B cell (primary cell): ENCODE measurements at regions not wholly inside any gene's neighbourhood (a gene's known extent, or its start where the extent isn't known, plus 50 kb on each side); places are given as distances from the start of the nearest gene placed in this dataset.

Experiments used
- ATAC-seq: fragments of 200-7000 bp; cut with Tn5 transposase; one replicate; pipeline ENCODE4 v1.10.0; 2021; ENCODE audit warnings: low read depth, mild to moderate bottlenecking, moderate number of reproducible peaks, moderate library complexity
- CTCF ChIA-PET: fragments of 350-600 bp; sonication (Branson Sonifier 250); formaldehyde crosslinking; loops from one replicate; lab custom pipeline; 2021; ENCODE audit warnings: antibody characterized with exemption, inconsistent platforms; lab: Charles Lee
- POLR2A ChIA-PET: fragments of 350-600 bp; sonication (Branson Sonifier 250); formaldehyde crosslinking; loops from one replicate; lab custom pipeline; 2021; ENCODE audit warnings: antibody characterized with exemption; lab: Charles Lee
- DNase-seq: peaks from one replicate; pipeline ENCODE4 v3.0.0; 2013
- H2AFZ ChIP-seq: 2 replicates; pipeline ENCODE4 v1.6.1; 2012; ENCODE audit warnings: mild to moderate bottlenecking, low read depth, low read length; ENCODE audit not compliant: insufficient read depth, poor library complexity, severe bottlenecking
- H3K27ac ChIP-seq, 2 donors: 1 replicate in 1 of 2; 2 replicates in 1 of 2; pipeline ENCODE4 v1.5.1; 2012 to 2013; ENCODE audit warnings: low read length in 2 of 2, mild to moderate bottlenecking in 2 of 2, moderate library complexity in 1 of 2
- H3K27me3 ChIP-seq, 4 experiments: fragments of 200-600 bp in 1 of 4; sonication (generic) in 1 of 4; replicated peaks in 1 of 4; 1 replicate in 2 of 4; 2 replicates in 2 of 4; pipeline versions ENCODE4 v1.6.1 to v1.7.0; 2013 to 2016; ENCODE audit warnings: low read length in 3 of 4, mild to moderate bottlenecking in 2 of 4, mixed read lengths in 1 of 4, moderate library complexity in 1 of 4; ENCODE audit not compliant: insufficient read depth in 4 of 4, control insufficient read depth in 3 of 4; ENCODE audit errors: control extremely low read depth in 1 of 4
- H3K36me3 ChIP-seq, 2 experiments: replicated peaks in 1 of 2; 1 replicate in 1 of 2; 2 replicates in 1 of 2; pipeline versions ENCODE4 v1.6.1 to v1.7.1; 2013; ENCODE audit warnings: low read length in 1 of 2; ENCODE audit not compliant: insufficient read depth in 2 of 2, control insufficient read depth in 1 of 2; ENCODE audit errors: control extremely low read depth in 1 of 2, extremely low read depth in 1 of 2
- H3K4me1 ChIP-seq, 2 donors: fragments of 200-600 bp in 1 of 2; sonication (generic) in 1 of 2; 1 replicate in 1 of 2; 2 replicates in 1 of 2; pipeline versions ENCODE4 v1.5.1 to v1.6.1; 2013 to 2017; ENCODE audit warnings: low read length in 2 of 2; ENCODE audit not compliant: control insufficient read depth in 2 of 2, insufficient read depth in 2 of 2
- H3K4me2 ChIP-seq: replicated peaks from 2 replicates; pipeline ENCODE3; 2012; ENCODE audit warnings: mild to moderate bottlenecking, low read depth, low read length; ENCODE audit not compliant: poor library complexity, severe bottlenecking
- H3K4me3 ChIP-seq, 5 experiments: fragments of 200-600 bp in 1 of 5; sonication (generic) in 1 of 5; 1 replicate in 3 of 5; 2 replicates in 2 of 5; pipeline versions ENCODE4 v1.5.1 to v1.7.0; 2011 to 2016; ENCODE audit warnings: low read length in 4 of 5, mild to moderate bottlenecking in 4 of 5, low read depth in 2 of 5, control low read depth in 1 of 5, moderate library complexity in 1 of 5; ENCODE audit not compliant: insufficient read depth in 1 of 5; ENCODE audit errors: control extremely low read depth in 1 of 5, extremely low read depth in 1 of 5
- H3K79me2 ChIP-seq: fragments of 200-600 bp; sonication (generic); one replicate; pipeline ENCODE4 v1.6.0; 2016; ENCODE audit warnings: low read length; ENCODE audit not compliant: control insufficient read depth, insufficient read depth
- H3K9ac ChIP-seq: fragments of 200-600 bp; sonication (generic); 2 replicates; pipeline ENCODE4 v1.6.1; 2017; ENCODE audit warnings: mild to moderate bottlenecking, low read length, moderate library complexity
- H3K9me3 ChIP-seq, 3 donors: one replicate each; pipeline versions ENCODE4 v1.6.1 to v1.7.1; 2013; ENCODE audit warnings: low read length in 2 of 3; ENCODE audit not compliant: control insufficient read depth in 2 of 3, insufficient read depth in 1 of 3; ENCODE audit errors: control extremely low read depth in 1 of 3
- H4K20me1 ChIP-seq: 2 replicates; pipeline ENCODE4 v1.6.0; 2012; ENCODE audit warnings: mild to moderate bottlenecking, low read length; ENCODE audit not compliant: insufficient read depth, control insufficient read depth, poor library complexity, severe bottlenecking
- H3K27ac Mint-ChIP-seq: one replicate; pipeline ENCODE4 v1.8.0; 2021; ENCODE audit warnings: mixed read lengths
- H3K27me3 Mint-ChIP-seq: one replicate; pipeline ENCODE4 v1.8.0; 2021; ENCODE audit warnings: mixed read lengths
- H3K4me1 Mint-ChIP-seq: one replicate; pipeline ENCODE4 v1.8.0; 2021; ENCODE audit warnings: mixed read lengths
- H3K4me3 Mint-ChIP-seq: one replicate; pipeline ENCODE4 v1.8.0; 2021; ENCODE audit warnings: mixed read lengths
- H3K9me3 Mint-ChIP-seq: one replicate; pipeline ENCODE4 v1.8.0; 2022; ENCODE audit warnings: mixed read lengths; ENCODE audit not compliant: insufficient read depth
- EZH2 ChIP-seq: IDR thresholded peaks from 2 replicates; pipeline ENCODE4 v1.6.1; 2012; ENCODE audit warnings: borderline replicate concordance, low read depth, mild to moderate bottlenecking, moderate library complexity, low read length; ENCODE audit not compliant: insufficient read depth, poor library complexity, severe bottlenecking
- WGBS: methylation state at CpG from one replicate; pipeline ENCODE4 v1.1.5; 2013; ENCODE audit warnings: missing lambda C conversion rate; ENCODE audit not compliant: insufficient coverage; 5-methylcytosine and 5-hydroxymethylcytosine counted together
- intact Hi-C: fragments of 100-400 bp; cut with micrococcal nuclease; formaldehyde crosslinking; loops from one replicate; pipeline ENCODE4 v1.10.0; 2022
- TF ChIP-seq, protein P1 (sequence below): fragments of 200-600 bp; IDR thresholded peaks from one replicate; pipeline ENCODE4 v1.8.0; 2022; ENCODE audit warnings: antibody characterized with exemption, mild to moderate bottlenecking

DNA sequence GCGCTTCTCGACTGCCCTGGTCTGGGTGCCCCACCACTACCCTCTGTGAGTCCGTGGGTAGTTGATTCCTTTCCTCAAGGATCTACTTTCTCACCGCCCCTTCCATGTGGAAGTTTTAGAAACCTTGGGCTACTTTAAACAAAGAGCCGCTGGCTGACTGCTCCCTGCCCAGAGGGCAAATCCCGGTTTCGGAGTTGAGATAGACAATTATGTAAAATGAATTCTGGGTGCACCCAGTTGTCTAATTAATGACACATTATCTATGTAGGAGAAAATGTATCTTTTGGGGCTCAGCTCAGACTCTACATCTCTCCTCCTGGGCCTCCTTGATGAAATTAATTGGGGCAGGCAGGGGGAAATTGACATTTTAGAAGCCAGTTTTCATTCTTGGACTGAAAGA lies 305.4 kb downstream of the UQCRFS1 start:
- ATAC-seq (no peak), DNase-seq (no peak)
- POLR2A ChIA-PET = no interaction called here
- Histone ChIP-seq H2AFZ (no peak overlapping the region), H3K27ac (no peak overlapping the region), H3K9ac (no peak overlapping the region), H3K4me2 (no peak overlapping the region), H3K27me3 (no peaks in the 10 kb centered on the region), H3K4me3 (no peak overlapping the region), H3K4me1 (no peaks in the 10 kb centered on the region), H3K36me3 (no peaks in the 10 kb centered on the region), H3K9me3 (peaks cover 0 to 24% (median 0%) of the 10 kb centered on the region in 3 donors), H4K20me1 (no peaks in the 10 kb centered on the region), H3K79me2 (no peaks in the 10 kb centered on the region)
- intact Hi-C loops = no loop called here
- no peak overlapping the region for H3K4me3 Mint-ChIP-seq
- CTCF ChIA-PET = interaction anchor here (1.0 kb wide), 1 partner anchor 25 kb away, joined by 3 read pairs; no protein-coding TSS in a partner anchor
- no peak overlapping the region for H3K27ac Mint-ChIP-seq
- peaks cover 3% of the 10 kb centered on the region for H3K9me3 Mint-ChIP-seq
- WGBS = 94% methylated on average over 2 of the region's 7 CpGs
- no peaks in the 10 kb centered on the region for H3K4me1 Mint-ChIP-seq
- H3K27me3 Mint-ChIP-seq = no peaks in the 10 kb centered on the region
- TF ChIP-seq, protein P1, sequence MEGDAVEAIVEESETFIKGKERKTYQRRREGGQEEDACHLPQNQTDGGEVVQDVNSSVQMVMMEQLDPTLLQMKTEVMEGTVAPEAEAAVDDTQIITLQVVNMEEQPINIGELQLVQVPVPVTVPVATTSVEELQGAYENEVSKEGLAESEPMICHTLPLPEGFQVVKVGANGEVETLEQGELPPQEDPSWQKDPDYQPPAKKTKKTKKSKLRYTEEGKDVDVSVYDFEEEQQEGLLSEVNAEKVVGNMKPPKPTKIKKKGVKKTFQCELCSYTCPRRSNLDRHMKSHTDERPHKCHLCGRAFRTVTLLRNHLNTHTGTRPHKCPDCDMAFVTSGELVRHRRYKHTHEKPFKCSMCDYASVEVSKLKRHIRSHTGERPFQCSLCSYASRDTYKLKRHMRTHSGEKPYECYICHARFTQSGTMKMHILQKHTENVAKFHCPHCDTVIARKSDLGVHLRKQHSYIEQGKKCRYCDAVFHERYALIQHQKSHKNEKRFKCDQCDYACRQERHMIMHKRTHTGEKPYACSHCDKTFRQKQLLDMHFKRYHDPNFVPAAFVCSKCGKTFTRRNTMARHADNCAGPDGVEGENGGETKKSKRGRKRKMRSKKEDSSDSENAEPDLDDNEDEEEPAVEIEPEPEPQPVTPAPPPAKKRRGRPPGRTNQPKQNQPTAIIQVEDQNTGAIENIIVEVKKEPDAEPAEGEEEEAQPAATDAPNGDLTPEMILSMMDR = no peak
- TF ChIP-seq EZH2 = no peak

DNA sequence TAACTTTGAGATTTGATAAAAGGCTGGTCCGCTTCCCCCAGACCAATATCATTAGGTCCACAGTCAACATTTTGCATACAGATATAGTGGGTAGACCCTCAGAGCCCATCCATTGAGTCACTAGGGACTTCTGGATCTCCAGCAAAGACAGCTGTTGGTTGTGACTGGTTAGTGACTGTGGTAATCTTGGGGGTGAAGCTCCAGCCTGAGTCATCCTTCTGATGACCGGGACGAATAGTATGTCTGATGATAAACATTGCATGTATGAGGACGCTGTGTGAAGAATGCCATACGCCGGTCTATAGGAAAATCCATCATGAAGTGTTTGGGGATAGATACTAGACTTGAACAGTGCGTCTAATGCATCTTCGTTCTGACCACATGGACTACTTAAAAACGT lies 307.0 kb downstream of the UQCRFS1 start:
- no peak overlapping the region for H3K4me2 ChIP-seq
- no peak overlapping the region for H3K27ac ChIP-seq
- CTCF ChIA-PET = no interaction called here
- intact Hi-C loops = no loop called here
- no peaks in the 10 kb centered on the region for H3K79me2 ChIP-seq
- H3K9ac ChIP-seq = no peak overlapping the region
- no peak for ATAC-seq
- no peaks in the 10 kb centered on the region for H3K27me3 Mint-ChIP-seq
- H4K20me1 ChIP-seq = no peaks in the 10 kb centered on the region
- H3K9me3 Mint-ChIP-seq = peaks cover 6% of the 10 kb centered on the region
- no peak for TF ChIP-seq EZH2
- TF ChIP-seq, protein P1 = no peak
- WGBS = 88% methylated on average over 7 of the region's 9 CpGs
- H3K9me3 ChIP-seq = peaks cover 0 to 11% (median 0%) of the 10 kb centered on the region in 3 donors
- no peak overlapping the region for H3K4me3 Mint-ChIP-seq
- no peak overlapping the region for H2AFZ ChIP-seq
- POLR2A ChIA-PET = no interaction called here
- no peak overlapping the region for H3K4me3 ChIP-seq
- DNase-seq = no peak
- H3K4me1 Mint-ChIP-seq = no peaks in the 10 kb centered on the region
- H3K36me3 ChIP-seq = no peaks in the 10 kb centered on the region
- H3K4me1 ChIP-seq = no peaks in the 10 kb centered on the region
- H3K27ac Mint-ChIP-seq = no peak overlapping the region
- no peaks in the 10 kb centered on the region for H3K27me3 ChIP-seq
